A549 (cell line): ENCODE measurements at regions not wholly inside any gene's neighbourhood (a gene's known extent, or its start where the extent isn't known, plus 50 kb on each side); places are given as distances from the start of the nearest gene placed in this dataset.

Experiments
- ATAC-seq, 2 experiments: fragments of 200-7000 bp in 1 of 2; fragments of >200 bp in 1 of 2; cut with Nextera tagmentation in 1 of 2; cut with Tn5 transposase in 1 of 2; 3 replicates each; pipeline versions ENCODE4 v1.8.0 to v1.9.1; 2018 to 2020; ENCODE audit warnings: mild to moderate bottlenecking in 1 of 2, moderate library complexity in 1 of 2
- CTCF ChIA-PET: fragments of 300-600 bp; sonication (Branson Sonifier 250); formaldehyde crosslinking; extraction: SDS; loops from one replicate; lab custom pipeline; 2021; ENCODE audit warnings: antibody characterized with exemption, inconsistent platforms; lab: Yijun Ruan, JAX
- POLR2A ChIA-PET: fragments of 350-600 bp; formaldehyde crosslinking; extraction: SDS; loops from one replicate; lab custom pipeline; 2021; ENCODE audit warnings: antibody characterized with exemption, inconsistent platforms; lab: Yijun Ruan, JAX
- DNase-seq, 2 experiments: peaks; one replicate each; pipeline versions ENCODE4 v3.0.0 to v3.0.0-alpha.2; 2011 to 2016; ENCODE audit warnings: low read depth in 1 of 2, low spot score in 1 of 2
- FAIRE-seq: peaks from 2 replicates; lab custom pipeline; 2011; peaks lifted over from hg19 to GRCh38; lab: Jason Lieb, UNC
- H3K27ac ChIP-seq, 2 experiments: fragments of >200 bp; sonication (Bioruptor Twin); formaldehyde crosslinking; 3 replicates each; pipeline ENCODE4 v1.5.1; 2016 to 2017
- H3K4me1 ChIP-seq: fragments of >200 bp; sonication (Bioruptor Twin); formaldehyde crosslinking; 3 replicates; pipeline ENCODE4 v1.6.1; 2016
- H3K4me2 ChIP-seq: fragments of >200 bp; sonication (Bioruptor Twin); formaldehyde crosslinking; 3 replicates; pipeline ENCODE4 v1.6.1; 2016
- H3K4me3 ChIP-seq: fragments of >200 bp; sonication (Bioruptor Twin); formaldehyde crosslinking; 3 replicates; pipeline ENCODE4 v1.5.1; 2016
- H3K9me3 ChIP-seq: fragments of >200 bp; sonication (Bioruptor Twin); formaldehyde crosslinking; 3 replicates; pipeline ENCODE4 v1.6.1; 2016
- CBX2 ChIP-seq: fragments of 200-600 bp; sonication (generic); IDR thresholded peaks from 2 replicates; pipeline ENCODE4 v1.6.1; 2016; ENCODE audit warnings: low read depth, mild to moderate bottlenecking, borderline replicate concordance
- E2F6 ChIP-seq: IDR thresholded peaks from 2 replicates; pipeline ENCODE4 v1.6.1; 2012; ENCODE audit warnings: low read depth, borderline replicate concordance
- EHF ChIP-seq: fragments of 250-450 bp; sonication (Bioruptor Pico); IDR thresholded peaks from 2 replicates; pipeline ENCODE4 v1.5.0; 2020; ENCODE audit warnings: mild to moderate bottlenecking
- ELK1 ChIP-seq: fragments of 150-350 bp; IDR thresholded peaks from 2 replicates; pipeline ENCODE4 v1.6.1; 2014; ENCODE audit warnings: low read depth, mild to moderate bottlenecking, low read length
- ESRRA ChIP-seq: fragments of 150-350 bp; IDR thresholded peaks from 2 replicates; pipeline ENCODE4 v1.6.1; 2014; ENCODE audit warnings: mild to moderate bottlenecking, low read length, borderline replicate concordance
- FOSL2 ChIP-seq, 2 experiments: fragments of 450-650 bp in 1 of 2; fragments of >200 bp in 1 of 2; sonication (Bioruptor Twin) in 1 of 2; formaldehyde crosslinking; IDR thresholded peaks; 2 replicates each; pipeline versions ENCODE4 v1.5.0 to v1.6.1; 2016 to 2020; ENCODE audit warnings: mild to moderate bottlenecking in 1 of 2, moderate library complexity in 1 of 2
- GATA3 ChIP-seq: IDR thresholded peaks from 2 replicates; pipeline ENCODE4 v1.6.1; 2012; ENCODE audit warnings: borderline replicate concordance
- HES2 ChIP-seq: fragments of >200 bp; sonication (Bioruptor Twin); formaldehyde crosslinking; IDR thresholded peaks from 2 replicates; pipeline ENCODE4 v1.6.1; 2016
- HOXA7 ChIP-seq: fragments of 250-450 bp; sonication (Bioruptor Pico); IDR thresholded peaks from 2 replicates; pipeline ENCODE4 v1.5.0; 2020; ENCODE audit warnings: mild to moderate bottlenecking, moderate library complexity
- HOXB13 ChIP-seq: fragments of 250-450 bp; sonication (Bioruptor Pico); IDR thresholded peaks from 2 replicates; pipeline ENCODE4 v1.5.0; 2020; ENCODE audit warnings: low read depth, mild to moderate bottlenecking, moderate library complexity
- JUNB ChIP-seq: fragments of >200 bp; sonication (Bioruptor Twin); formaldehyde crosslinking; IDR thresholded peaks from 2 replicates; pipeline ENCODE4 v1.6.1; 2016
- KDM5A ChIP-seq: fragments of 200-600 bp; sonication (generic); IDR thresholded peaks from 2 replicates; pipeline ENCODE4 v1.6.1; 2016; ENCODE audit warnings: antibody characterized with exemption, mild to moderate bottlenecking
- MAX ChIP-seq: IDR thresholded peaks from 2 replicates; pipeline ENCODE4 v1.6.1; 2012
- MAZ ChIP-seq: fragments of 150-350 bp; IDR thresholded peaks from 2 replicates; pipeline ENCODE4 v1.6.1; 2014; ENCODE audit warnings: antibody characterized with exemption, low read depth, low read length, borderline replicate concordance
- MYC ChIP-seq: IDR thresholded peaks from 2 replicates; pipeline ENCODE4 v1.6.1; 2012; ENCODE audit warnings: mild to moderate bottlenecking, inconsistent platforms, low read length, improper control_type of control experiment, borderline replicate concordance
- RARB ChIP-seq: fragments of 250-450 bp; sonication (Bioruptor Pico); IDR thresholded peaks from 2 replicates; pipeline ENCODE4 v1.8.0; 2021; ENCODE audit warnings: mild to moderate bottlenecking, moderate library complexity
- REST ChIP-seq: fragments of 200-600 bp; sonication (generic); IDR thresholded peaks from 2 replicates; pipeline ENCODE4 v1.6.1; 2016; ENCODE audit warnings: antibody characterized with exemption, mild to moderate bottlenecking, moderate library complexity
- SMC3 ChIP-seq: fragments of >200 bp; sonication (Bioruptor Twin); formaldehyde crosslinking; IDR thresholded peaks from 3 replicates; pipeline ENCODE4 v1.6.1; 2018; ENCODE audit warnings: inconsistent platforms
- TFCP2L1 ChIP-seq: fragments of 250-450 bp; sonication (Bioruptor Pico); IDR thresholded peaks from 2 replicates; pipeline ENCODE4 v1.5.0; 2021; ENCODE audit warnings: mild to moderate bottlenecking
- ZFP36 ChIP-seq: fragments of 450-650 bp; IDR thresholded peaks from 2 replicates; pipeline ENCODE4 v1.6.1; 2014; ENCODE audit warnings: borderline replicate concordance; ENCODE audit not compliant: partially characterized antibody
- ZSCAN20 ChIP-seq: fragments of 250-450 bp; sonication (Bioruptor Pico); IDR thresholded peaks from 2 replicates; pipeline ENCODE4 v1.8.0; 2022; ENCODE audit warnings: mild to moderate bottlenecking, moderate library complexity
- WGBS: methylation state at CpG from one replicate; pipeline ENCODE4 v1.1.6; 2017; ENCODE audit errors: missing lambda C conversion rate; 5-methylcytosine and 5-hydroxymethylcytosine counted together

- ATAC-seq, result no peak
- no peak overlapping the region for H3K4me3 ChIP-seq
- POLR2A ChIA-PET, result no interaction called here
- no peaks in the 10 kb centered on the region for H3K9me3 ChIP-seq
- H3K27ac ChIP-seq, result no peak overlapping the region
- CTCF ChIA-PET, result no interaction called here
- 21% methylated on average over 5 of the region's 5 CpGs for WGBS
- TF ChIP-seq KDM5A (no peak), CBX2 (no peak), HOXA7 (CRISPR knock-in tag) (no peak), ZSCAN20 (CRISPR knock-in tag) (no peak), ZFP36 (no peak), E2F6 (no peak), ELK1 (no peak), REST (no peak)
- H3K4me2 ChIP-seq, result no peak overlapping the region
- DNase-seq, result no peak
- no peaks in the 10 kb centered on the region for H3K4me1 ChIP-seq
- no peak for FAIRE-seq
Observed at GRCh38 chr1:4986306-4986705, 331.9 kb downstream of the AJAP1 start.

- no peaks in the 10 kb centered on the region for H3K9me3 ChIP-seq
- ATAC-seq, result no peak
- TF ChIP-seq MAZ, result no peak
- TF ChIP-seq FOSL2 (IDR thresholded peaks at IDR 0.05), result no peak
- no peak for TF ChIP-seq FOSL2 (CRISPR knock-in tag; IDR thresholded peaks at IDR 0.05)
- TF ChIP-seq HOXA7 (CRISPR knock-in tag), result no peak
- no peak for TF ChIP-seq RARB (CRISPR knock-in tag)
- no peak for TF ChIP-seq HES2
- no peak for TF ChIP-seq HOXB13 (CRISPR knock-in tag)
- TF ChIP-seq JUNB, result no peak
- TF ChIP-seq EHF, result no peak
- TF ChIP-seq GATA3, result no peak
- TF ChIP-seq TFCP2L1 (CRISPR knock-in tag), result no peak
- TF ChIP-seq REST, result no peak
- no peak for TF ChIP-seq MYC
- TF ChIP-seq ESRRA, result no peak
- no peak for TF ChIP-seq SMC3
- no peak for TF ChIP-seq MAX
- TF ChIP-seq, all 56 proteins: peak for 0
- no peak overlapping the region for H3K4me2 ChIP-seq
- H3K27ac ChIP-seq, result no peak overlapping the region
- ChIA-PET POLR2A (no interaction called here), CTCF (no interaction called here)
- FAIRE-seq (no peak), DNase-seq (no peak)
- WGBS, result 5% methylated on average over 5 of the region's 18 CpGs
- no peaks in the 10 kb centered on the region for H3K4me1 ChIP-seq
- H3K4me3 ChIP-seq, result no peak overlapping the region
Observed at GRCh38 chr1:4984841-4985240, 330.4 kb downstream of the AJAP1 start.
